ENCODE measurements at regions not wholly inside any gene's neighbourhood (a gene's known extent, or its start where the extent isn't known, plus 50 kb on each side); places are given as distances from the start of the nearest gene placed in this dataset.

DNA sequence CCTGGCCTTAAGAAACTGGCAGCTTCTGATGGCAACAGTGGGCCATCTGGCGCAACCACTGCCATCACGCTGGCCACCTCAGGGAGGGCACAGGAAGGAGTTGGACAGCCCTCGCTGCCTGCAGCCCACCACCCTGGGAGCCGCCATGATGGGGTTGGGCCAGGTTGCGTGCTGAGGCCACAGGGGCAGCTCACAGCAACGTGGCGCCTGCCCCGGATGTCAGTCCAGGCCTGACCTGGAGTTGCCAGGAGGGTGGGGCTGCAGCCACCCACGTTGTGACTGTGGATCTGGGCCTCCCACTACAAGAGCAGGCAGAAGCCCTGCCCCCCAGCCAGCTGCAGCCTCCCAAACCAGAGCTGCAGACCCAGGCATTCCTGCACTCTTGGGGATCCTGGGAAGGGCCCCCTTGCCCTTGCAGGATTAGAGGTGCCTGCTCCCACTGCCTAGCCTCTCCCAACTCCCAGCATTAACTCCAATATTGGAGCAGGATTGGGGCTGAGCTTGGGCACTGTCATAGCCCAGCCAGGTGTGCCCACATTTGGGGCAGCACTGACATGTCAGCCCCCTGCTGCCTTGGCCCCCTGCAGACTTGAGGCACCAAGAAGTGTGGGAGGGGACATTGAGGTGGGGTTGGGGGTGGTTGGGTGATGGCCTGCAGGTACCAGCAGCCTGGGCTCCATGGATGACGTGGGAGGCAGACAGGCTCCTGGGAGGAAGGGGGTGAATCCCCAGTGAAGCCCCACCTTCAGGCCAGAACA, 468.9 kb upstream of the CCDC54 start:
- TF ChIP-seq, protein P1, sequence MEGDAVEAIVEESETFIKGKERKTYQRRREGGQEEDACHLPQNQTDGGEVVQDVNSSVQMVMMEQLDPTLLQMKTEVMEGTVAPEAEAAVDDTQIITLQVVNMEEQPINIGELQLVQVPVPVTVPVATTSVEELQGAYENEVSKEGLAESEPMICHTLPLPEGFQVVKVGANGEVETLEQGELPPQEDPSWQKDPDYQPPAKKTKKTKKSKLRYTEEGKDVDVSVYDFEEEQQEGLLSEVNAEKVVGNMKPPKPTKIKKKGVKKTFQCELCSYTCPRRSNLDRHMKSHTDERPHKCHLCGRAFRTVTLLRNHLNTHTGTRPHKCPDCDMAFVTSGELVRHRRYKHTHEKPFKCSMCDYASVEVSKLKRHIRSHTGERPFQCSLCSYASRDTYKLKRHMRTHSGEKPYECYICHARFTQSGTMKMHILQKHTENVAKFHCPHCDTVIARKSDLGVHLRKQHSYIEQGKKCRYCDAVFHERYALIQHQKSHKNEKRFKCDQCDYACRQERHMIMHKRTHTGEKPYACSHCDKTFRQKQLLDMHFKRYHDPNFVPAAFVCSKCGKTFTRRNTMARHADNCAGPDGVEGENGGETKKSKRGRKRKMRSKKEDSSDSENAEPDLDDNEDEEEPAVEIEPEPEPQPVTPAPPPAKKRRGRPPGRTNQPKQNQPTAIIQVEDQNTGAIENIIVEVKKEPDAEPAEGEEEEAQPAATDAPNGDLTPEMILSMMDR (IDR thresholded peaks at IDR 0.05) = no peak
- TF ChIP-seq ZFX (IDR thresholded peaks at IDR 0.05; ENCODE audit: borderline replicate concordance) = no peak

Data from 22Rv1 (cell line).